ENCODE measurements at regions not wholly inside any gene's neighbourhood (a gene's known extent, or its start where the extent isn't known, plus 50 kb on each side); places are given as distances from the start of the nearest gene placed in this dataset.

DNA sequence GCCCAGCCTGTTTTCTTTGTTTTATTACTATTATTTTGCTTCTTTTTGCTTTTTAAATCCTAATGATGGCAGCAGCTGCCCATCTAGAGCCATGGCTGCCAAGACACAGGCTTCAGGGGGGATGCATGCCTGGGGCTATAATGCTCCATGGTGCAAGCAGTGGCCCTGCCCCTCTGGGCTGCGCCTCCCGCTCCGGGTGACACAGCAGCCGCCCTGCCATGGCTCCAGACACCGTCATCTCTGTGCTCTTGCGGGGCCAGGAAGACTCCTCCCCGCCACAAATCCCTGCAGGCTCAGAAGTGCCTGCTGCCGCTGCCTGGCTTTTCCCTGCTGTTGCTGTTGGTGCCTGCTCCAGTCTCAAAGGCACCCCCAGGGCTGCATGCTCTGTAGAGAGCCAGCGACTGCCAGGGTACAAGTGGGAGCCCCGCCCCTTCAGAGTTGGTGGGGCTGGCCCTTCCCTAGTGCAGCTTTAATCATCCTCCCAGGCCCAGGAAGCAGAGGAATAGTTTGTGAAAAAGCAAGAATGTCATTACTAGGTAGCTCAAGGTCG lies 581.5 kb downstream of the FGF9 start:
- DNase-seq, result no peak

DNA sequence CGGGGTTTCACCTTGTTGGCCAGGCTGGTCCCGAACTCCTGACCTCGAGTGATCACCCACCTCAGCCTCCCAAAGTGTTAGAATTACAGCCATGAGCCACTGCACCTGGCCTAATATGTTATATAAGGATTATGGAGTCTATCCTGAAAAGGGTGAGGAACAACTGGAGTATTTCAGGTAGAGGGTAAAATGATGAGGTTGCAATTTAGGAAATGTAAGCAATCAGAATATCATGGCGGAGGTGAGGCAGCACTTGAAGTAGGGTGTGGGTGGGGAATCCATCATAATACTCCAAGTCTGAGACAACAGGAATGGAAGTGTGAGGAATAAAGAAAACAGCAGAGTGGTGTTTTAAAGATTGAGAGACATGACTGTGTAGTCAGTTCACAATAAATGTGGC lies 582.2 kb downstream of the FGF9 start:
- DNase-seq, result no peak

DNA sequence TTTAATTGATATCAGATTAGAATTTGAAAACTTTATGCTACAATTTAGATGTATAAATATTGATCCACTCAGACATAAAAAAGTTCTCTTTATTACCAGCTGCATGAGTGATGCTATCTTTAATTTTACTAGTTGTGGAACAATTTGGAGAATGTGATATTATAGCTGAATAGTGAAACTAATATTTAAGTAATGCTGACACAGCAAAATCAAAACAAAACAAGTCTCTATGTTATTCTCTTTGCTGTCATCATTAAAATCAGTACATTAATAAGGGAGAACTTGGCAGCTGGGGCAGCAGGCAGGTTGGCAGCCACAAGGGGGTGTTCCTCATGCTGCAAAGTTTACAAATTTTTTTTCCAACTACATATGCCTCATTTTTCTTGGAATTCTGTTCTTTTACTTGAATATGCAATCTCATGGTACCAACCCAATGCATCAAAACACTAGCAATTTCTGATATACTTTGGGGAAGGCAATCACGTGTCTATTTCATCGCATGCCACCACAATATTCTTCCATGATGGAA lies 585.3 kb downstream of the FGF9 start:
- no peak for DNase-seq

DNA sequence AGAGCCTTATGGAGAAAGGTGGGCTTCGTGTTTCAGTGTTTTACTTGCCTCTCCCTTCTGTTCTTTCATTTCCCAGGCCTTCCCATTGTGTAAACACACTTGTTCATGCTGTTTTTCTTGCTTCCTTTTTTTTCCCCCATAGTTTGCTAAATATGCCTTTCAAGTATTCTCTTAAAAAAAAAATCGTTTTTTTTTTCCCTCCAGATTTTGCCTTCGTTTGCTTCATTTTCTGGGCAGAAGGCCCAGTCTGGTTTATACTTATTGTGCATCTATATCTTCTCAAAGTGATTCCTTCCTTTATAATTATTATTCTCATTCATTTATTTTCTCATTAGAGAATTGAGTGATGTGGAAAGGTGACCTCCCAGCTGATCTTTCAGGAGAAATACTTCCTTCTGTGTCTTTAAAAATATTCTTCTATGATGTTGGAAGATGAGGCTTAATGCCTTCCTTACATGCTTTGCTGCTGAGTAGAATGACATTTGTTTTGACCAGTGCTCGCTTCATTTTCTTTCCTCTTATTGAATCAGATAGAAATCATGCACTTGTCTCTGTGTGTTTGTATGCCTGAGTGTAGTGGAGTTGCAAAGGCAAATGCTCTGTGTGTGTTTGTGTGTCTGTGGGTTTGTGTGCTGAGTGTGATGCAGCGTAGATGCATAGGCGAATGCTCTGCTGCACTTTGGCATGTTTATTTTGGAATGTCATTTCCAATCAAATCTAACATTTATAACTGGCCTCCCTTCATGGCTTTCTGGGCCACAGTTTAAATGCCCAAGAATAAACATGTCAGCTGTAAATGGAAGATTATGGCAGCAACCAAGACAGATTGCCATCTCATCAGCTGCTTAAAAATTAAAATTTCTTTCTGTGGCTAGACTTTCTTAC lies 591.4 kb downstream of the FGF9 start:
- DNase-seq, result no peak

DNA sequence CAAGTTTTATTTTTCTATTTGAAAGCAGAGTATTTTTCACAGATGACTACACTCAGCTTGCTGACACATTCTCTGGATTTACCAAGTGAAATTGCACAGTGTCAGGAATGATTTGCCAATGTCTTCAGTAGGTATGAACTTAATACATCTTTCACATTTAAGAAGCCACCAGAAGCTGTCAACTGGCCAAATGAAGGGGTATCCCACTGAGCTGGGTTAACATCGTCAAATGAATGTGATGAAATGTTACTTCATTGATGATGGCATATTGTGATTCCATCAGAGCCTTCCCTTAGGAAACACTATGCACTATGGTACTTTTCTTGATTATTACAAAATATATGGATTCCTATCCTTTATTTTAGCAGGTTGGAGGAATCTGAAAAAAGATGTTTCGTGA lies 592.3 kb downstream of the FGF9 start:
- no peak for DNase-seq

DNA sequence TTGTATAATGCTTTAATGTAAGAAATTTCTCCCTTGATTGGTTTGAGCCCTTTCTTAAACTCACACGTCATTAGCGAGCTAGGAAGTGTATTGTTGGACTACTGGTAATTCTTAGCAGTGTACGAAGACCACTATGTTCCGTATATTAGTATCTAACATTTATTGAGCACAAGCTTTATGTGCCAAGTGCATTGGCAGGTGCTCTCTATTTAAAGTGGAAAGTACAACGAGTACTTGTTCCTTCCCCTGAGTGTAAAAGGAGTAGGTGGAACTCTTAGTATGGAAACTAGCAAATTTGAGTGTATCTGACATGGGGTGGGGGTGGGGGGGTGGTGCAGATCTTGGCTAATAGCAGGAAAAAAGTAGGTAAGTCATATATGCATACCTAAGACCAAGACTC lies 594.7 kb downstream of the FGF9 start:
- DNase-seq, result no peak

DNA sequence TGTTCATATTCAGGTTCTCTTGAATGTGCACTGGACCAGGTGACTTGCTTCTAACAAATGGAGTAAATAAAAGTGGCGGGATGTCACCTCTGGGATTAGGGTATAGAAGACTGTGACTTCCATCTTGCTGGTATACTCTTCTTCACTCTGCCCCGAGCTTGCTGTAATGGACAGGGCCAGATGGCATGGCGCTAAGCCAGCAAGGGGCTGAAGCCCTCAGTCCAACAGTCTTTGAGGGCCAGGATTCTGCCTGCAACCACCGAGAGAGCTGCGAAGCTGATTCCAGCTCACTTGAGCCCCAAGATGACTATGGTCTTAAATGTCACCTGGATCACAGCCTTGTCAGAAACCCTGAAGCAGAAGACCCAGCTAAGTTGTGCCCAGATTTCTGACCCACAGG lies 600.0 kb downstream of the FGF9 start:
- DNase-seq, result no peak

DNA sequence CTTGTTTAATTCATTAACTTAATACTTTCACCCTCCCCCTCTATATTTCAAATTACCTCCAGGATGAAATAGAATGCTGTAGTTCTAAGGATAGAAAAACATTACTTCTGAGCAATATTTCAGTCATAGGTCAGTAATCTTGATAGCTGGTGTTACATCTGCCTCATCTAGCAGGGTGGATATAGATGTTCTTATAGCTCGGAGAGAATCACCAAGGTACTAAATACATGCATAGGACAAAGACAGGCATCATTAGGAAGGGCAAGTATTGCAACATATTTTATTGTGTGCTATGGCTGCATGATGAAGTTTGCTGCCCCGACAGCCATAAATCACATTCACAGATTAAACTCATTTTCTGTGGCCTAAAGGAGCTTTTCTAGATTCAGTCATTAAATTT lies 601.0 kb downstream of the FGF9 start:
- no peak for DNase-seq

DNA sequence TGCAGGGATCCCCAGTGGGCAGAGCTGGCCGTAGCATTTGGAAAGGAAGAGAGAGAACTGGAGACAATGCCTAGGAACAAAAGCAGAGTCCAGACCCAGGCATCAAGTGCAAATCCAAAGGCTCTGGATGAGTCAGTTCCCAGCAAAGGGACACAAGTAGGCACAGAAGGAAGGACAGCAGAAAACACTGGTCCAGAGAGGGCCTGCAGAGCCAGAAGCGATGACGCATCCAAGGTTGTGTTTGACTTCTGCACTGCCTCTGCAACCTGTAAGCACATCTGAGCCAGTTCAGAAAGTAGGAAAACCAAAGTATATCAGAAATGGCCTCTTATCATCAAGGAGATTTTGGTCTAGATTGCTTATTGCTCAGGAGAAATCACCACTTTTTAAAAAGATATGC lies 604.5 kb downstream of the FGF9 start:
- DNase-seq, result no peak

DNA sequence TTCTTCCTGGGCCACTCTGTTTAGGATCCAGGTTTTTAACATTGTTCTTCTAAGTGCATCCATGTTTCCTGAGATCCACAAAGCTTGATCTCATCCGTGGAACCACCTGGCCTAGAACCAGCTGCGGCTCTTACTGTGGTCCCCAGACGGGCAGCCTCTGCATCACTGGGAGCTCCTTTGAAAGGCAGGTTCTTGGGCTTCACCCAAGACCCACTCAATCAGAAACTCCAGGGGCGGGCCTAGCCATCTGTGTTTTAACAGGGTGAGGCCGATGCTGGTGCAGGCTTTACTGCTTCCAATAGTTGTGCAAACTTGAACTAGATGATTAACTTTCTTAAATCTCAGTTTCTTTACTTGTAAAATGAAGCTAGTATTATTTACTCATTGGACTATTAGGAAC lies 605.7 kb downstream of the FGF9 start:
- no peak for DNase-seq

DNA sequence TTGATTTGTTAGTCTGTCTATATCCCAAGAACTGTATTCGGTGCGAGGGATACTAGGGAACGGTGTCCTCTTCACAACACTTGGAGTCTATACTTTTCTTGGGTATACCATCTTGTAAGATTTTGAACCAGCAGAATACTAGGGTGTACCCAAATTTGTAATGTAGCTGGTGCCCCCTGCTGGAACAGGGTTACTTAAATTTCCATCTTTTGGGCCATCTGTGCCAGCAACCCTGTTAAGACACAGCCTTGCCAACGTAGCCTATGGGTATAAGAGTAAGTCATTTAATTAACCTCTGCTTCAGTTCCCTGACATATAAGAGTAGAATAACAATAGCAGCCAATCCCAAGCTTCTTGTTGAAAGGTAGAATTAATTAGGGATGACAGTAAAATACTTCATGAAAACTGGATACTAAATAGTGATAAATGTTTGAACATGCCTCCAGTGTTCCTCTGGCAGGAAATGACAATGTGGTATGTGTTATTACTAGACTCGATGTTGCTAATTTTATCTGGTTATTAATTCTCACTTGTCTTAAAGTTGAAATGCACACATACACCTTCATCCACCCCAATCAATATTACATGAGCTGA lies 607.6 kb downstream of the FGF9 start:
- DNase-seq, result peak; percentile 55

DNA sequence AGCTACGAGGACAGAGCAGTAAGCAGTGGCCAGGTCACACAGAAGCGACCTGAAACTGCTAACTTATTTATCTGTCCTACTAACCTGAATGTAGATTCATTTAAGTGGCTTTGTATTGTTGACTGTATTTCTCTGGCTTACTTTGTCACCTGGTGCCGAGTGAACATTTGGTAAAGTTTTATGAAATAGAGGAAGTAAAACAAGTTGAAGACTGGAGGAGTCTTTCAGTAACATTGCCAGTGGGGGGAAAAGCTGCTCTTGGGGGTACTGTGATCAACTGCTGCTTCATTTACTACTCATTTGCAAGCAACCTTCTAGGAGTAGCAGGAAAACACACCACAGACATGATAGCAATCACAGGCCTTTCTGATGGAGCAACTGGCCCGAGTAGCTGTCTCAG lies 615.0 kb downstream of the FGF9 start:
- DNase-seq, result no peak

DNA sequence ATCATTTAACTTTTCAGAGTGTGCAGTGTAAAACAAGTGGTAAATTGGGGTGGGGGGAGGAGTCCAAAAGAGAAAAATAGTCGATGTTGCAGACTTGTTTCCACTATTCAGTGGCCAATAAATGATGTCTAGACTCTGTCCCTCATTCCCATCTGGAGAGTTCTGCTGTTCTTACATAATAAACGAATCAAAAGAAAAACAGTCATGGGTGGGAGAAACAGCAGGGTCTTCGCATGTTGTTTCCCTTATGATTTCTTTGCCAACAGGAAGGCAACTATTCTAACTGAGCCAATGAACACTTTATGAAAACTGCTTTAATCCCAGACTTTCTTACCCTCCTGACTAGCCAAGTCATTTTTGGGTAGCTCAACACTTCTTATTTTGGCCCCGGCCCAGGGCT lies 615.5 kb downstream of the FGF9 start:
- DNase-seq, result no peak

DNA sequence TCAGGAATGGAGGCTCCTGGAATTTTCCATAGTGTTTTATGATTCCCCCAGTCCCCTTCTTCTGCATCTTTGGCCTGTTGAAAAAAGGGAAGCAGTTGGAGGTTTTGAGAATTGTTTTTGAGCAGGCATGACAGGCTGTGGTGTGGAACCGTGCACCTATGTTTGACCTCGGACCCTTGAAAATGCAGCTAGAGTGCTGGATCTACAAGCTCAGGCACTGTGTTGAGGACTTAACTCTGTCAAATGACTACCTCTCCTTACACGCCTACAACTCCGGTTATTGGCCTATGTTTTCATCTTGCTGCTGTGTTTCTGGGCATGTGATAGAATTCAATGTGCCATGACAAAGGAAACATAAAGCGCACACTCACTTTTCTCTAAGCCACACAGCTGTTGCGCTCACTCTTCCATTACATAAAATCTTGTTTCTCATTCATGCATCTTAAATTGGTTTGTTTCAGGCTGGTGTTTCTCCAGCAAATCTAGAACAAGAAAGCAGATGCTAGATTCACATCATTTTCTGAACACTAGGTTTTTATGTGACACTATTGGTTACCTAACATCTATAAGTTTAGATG lies 616.6 kb downstream of the FGF9 start:
- no peak for DNase-seq

DNA sequence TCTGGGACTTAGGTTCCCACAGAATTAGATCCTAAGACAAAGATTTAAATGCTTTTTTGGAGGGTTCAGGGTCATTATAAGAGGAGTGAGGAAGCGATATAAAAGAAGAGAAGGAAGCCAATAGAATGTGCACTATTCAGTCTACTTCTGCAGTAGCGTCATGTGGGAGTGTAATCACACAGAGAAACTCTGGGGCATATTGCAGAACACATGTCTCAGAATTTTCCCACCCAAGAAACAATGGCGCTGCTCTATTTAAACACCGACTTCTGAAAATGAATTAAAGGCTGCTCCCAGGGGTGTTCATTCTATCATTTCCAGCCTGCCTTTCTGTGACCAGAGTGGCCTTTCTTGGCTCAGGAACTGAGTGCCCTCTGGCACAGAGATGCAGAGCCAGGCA lies 617.6 kb downstream of the FGF9 start:
- DNase-seq, result no peak

DNA sequence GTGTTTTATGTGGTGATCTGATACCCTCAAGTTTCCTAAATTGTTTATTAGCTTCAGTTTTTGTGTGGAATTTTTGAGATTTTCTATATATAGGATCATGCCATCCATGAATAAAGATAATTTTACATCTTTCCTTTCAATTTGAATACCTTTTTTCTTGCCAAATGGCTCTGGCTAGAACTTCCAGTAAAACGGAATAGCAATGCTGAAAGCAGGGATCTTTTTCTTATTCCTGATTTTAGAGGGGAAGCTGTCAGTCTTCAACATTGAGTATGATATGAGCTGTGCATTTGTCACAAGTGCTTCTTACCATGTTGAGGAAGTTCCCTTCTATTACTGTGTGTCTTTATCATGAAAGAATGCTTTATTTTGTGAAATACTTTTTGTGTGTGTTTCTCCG lies 618.8 kb downstream of the FGF9 start:
- DNase-seq, result no peak

DNA sequence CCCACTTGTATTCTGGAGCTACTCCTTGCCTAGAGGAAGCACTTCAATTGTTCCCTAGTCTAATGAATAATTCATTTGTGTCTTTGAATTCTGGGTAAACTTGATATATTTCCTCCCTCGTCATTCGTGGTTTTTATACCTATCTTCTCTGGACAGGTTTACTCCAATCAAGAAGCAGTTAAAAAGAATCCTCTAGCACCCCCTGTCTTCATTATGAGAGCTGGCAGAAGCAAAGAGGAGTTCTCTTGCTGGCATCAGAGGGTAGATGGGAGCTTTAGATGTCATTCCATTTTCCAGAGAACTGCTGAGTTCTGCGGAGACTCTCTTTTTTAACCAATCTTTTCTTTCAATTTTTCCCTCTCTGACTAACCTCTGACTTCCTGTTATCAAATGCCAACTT lies 627.7 kb downstream of the FGF9 start:
- DNase-seq, result no peak

DNA sequence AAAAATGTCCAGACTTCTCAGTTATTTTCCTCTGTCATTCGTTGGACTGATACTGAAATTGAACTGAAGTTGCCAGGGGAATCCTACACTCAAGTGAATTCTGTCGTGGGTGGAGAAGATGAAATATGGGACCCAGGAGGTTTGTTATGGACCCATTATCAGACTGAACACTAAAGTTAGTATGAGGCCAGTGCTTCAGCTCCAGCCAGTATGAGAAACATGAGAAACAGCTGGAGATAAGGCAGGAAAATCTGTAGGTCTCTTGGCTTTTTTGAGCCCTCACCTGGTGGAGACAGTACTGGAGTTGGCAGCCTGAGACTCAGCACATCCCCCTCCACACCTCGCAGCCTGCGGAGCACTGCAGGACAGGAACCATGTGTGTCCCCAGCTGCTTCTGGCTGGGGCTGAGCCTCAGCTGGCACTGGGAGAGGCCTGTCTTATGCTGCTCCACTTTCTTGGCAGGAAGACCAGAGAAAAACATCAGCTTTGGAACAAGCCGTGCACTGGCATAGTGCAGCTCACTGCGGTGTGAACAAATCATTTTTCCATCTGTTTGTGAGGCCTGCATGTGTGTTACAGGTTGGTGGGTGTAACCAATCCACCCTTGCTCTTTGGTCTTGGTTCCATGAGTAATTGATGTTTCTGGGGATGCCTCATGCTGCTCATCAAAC lies 641.0 kb downstream of the FGF9 start:
- DNase-seq, result no peak

DNA sequence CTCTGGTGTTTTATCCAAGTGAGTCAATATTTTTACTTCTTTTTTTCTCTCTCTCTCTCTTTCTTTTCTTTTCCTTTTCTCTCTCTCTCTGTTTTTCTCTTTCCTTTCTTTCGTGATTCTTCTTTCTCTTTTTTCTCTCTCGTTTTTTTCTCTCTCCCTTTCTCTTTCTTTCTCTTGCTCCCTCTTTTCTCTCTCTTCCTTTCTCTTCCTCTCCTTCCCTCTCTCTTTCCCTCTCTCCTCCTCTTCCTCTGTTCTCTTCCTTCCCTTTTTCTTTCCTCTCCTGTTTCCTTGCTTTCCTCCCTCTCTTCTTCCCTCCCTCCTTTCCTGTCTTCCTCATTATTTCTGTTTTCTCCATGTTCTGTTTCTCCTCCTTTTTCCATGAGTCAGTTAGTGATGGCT lies 641.5 kb downstream of the FGF9 start:
- no peak for DNase-seq

DNA sequence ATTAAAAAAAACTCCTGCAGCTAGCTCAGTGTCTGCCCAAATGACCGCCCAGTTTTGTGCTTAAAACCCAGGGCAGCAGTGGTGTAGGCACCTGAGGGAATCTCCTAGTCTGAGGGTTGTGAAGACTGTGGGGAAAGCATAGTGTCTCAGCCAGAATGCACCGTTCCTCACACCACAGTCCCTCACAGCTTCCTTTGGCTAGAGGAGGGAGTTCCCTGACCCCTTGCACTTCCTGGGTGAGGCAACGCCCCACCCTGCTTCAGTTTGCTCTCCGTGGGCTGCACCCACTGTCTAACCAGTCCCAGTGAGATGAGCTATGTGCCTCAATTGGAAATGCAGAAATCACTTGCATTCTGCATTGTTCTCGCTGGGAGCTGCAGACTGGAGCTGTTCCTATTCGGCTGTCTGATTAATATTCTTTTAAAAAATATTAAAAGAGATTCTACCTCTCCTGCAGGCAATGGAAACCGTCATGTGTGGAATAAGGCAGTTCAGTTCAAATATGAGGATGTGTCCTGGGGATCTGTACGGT lies 645.7 kb downstream of the FGF9 start:
- no peak for DNase-seq

DNA sequence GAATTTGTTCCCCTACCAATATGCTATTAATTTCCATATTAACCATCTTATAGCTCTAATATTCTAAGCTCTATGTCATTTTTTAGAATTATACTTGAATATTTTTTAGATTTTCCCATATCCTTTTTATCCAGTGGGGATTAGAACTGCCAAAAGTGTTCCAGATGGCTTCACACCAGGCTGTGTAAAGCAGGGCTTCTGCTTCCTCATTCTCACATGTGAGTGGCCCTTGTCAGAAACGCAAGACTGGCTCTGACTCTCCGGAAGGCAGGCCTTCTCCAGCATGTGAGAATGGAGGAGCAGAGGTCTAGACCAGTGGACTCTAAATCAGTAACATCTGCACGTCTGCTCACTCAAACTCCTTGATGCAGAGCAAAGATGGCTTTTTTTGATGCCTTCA lies 650.1 kb downstream of the FGF9 start:
- no peak for DNase-seq

DNA sequence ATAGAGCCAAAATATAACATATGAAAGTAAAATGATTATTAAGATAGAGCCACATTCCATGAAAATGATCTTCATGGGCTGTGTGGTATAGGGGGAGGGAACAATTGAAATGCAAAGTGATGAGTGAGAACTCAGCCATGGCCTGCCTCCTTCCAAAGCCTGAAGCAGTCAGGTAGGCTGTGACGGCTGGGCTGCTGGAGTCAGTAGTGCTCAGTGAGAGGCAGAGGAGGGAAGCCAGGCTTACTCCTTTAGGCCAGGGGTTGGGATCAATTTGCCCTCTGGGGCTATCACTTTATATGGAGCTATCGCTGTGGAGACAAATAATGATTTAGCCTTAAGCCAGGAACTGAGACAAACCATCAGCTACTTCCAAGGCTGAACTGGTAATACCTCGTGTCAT lies 654.9 kb downstream of the FGF9 start:
- DNase-seq, result no peak

DNA sequence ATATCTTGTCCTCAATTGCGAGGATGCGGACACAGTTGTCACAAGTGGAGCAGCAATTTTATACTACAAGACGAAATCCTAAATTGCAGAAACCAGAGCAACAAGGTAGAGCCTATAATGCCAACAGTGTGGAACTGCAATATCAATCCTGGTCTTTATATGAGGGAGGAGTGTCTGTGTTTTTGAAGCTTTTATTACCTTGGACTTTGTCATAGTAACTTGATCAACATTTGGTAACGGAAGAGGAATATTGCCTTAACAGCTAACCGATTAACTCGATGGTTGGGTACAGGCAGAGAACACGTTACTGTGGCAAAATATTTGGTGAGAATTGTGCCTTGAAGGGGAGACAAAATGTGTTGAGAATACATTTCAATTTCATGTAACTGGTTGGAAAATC lies 661.5 kb downstream of the FGF9 start:
- DNase-seq, result no peak

Measured in activated CD4-positive, alpha-beta T cell treated with anti-CD3 and anti-CD28 coated beads, Interleukin-2, Interleukin-6, amounts not matched to agents 100 ng/mL and 50 ng/mL, durations not matched to agents 16 hours and 8 hours (primary cell).